ENCODE measurements at regions not wholly inside any gene's neighbourhood (a gene's known extent, or its start where the extent isn't known, plus 50 kb on each side); places are given as distances from the start of the nearest gene placed in this dataset.
"Not testable (repeated sequence)": the region's sequence is repeated elsewhere in the genome, so short reads cannot be mapped to it uniquely, and the experiment has no call there.

DNA sequence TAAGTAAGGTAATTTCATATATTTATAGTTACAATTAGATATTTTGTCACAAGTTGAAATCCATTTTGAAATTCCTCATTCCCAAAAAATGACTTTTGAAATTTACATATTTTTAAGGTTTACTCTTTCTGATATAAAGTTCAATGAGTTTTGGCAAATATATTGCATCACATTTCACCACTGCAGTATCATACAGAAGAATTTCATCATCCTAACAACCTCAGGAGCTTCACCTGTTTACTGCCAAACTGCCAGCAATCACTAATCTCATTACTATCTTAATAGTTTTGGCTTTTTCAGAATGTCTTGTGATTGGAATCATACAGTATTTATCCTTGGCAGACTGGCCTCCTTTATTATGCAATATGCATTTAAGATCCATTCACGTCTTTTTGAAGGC lies 1578.9 kb downstream of the REEP3 start:
- Histone ChIP-seq H3K4me3 (ENCODE audit: low read length in 2 of 2) (no peak overlapping the region), H3K27me3 (ENCODE audit: control insufficient read depth in 1 of 2, insufficient read depth in 2 of 2, low read length in 2 of 2) (no peaks in the 10 kb centered on the region), H3K9ac (ENCODE audit: low read length in 2 of 2) (no peak overlapping the region), H3K27ac (ENCODE audit: low read length) (no peak overlapping the region), H3K9me3 (ENCODE audit: control insufficient read depth in 2 of 2, low read length in 2 of 2) (no peaks in the 10 kb centered on the region), H3K4me1 (ENCODE audit: control insufficient read depth, insufficient read depth, low read length) (no peaks in the 10 kb centered on the region), H3K36me3 (ENCODE audit: control insufficient read depth in 2 of 2, insufficient read depth in 2 of 2, low read length in 2 of 2) (no peaks in the 10 kb centered on the region)

DNA sequence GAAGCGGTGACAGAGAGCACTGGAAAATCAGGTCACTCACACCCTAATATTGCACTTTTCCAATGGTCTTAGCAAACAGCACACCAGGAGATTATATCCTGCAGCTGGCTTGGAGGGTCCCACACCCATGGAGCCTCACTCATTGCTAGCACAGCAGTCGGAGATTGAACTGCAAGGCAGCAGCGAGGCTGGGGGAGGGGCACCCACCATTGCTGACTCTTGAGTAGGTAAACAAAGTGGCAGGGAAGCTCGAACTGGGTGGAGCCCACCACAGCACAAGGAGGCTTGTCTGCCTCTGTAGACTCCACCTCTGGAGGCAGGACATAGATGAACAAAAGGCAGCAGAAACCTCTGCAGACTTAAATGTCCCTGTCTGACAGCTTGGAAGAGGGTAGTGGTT lies 1579.7 kb downstream of the REEP3 start:
- not testable (repeated sequence) for H3K36me3 ChIP-seq (ENCODE audit: control insufficient read depth in 2 of 2, insufficient read depth in 2 of 2, low read length in 2 of 2); H3K27me3 ChIP-seq (ENCODE audit: control insufficient read depth in 1 of 2, insufficient read depth in 2 of 2, low read length in 2 of 2); H3K4me3 ChIP-seq (ENCODE audit: low read length in 2 of 2); H3K9ac ChIP-seq (ENCODE audit: low read length in 2 of 2); H3K4me1 ChIP-seq (ENCODE audit: control insufficient read depth, insufficient read depth, low read length); H3K9me3 ChIP-seq (ENCODE audit: control insufficient read depth in 2 of 2, low read length in 2 of 2); H3K27ac ChIP-seq (ENCODE audit: low read length)

DNA sequence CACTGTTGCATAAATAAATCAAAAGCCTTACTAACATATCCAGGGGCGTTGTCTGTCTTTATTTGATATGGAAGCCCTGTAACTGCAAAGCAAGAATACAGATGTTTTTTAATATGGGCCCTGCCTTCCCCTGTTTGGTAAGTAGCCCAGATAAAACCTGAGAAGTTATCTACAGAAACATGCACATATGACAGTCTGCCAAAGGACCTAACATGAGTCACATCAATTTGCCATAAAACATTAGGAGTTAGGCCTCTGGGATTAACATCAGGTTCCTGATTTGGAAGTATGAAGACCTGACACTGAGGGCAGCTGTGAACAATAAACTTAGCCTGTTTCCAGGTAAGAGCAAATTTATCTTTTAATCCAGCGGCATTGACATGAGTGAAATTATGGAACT lies 1588.8 kb downstream of the REEP3 start:
- Histone ChIP-seq H3K36me3 (ENCODE audit: control insufficient read depth in 2 of 2, insufficient read depth in 2 of 2, low read length in 2 of 2) (no peaks in the 10 kb centered on the region), H3K9ac (ENCODE audit: low read length in 2 of 2) (no peak overlapping the region), H3K9me3 (ENCODE audit: control insufficient read depth in 2 of 2, low read length in 2 of 2) (peaks cover 0 to 4% of the 10 kb centered on the region in 2 donors), H3K4me1 (ENCODE audit: control insufficient read depth, insufficient read depth, low read length) (no peaks in the 10 kb centered on the region), H3K27me3 (ENCODE audit: control insufficient read depth in 1 of 2, insufficient read depth in 2 of 2, low read length in 2 of 2) (no peaks in the 10 kb centered on the region), H3K27ac (ENCODE audit: low read length) (no peak overlapping the region), H3K4me3 (ENCODE audit: low read length in 2 of 2) (no peak overlapping the region)

DNA sequence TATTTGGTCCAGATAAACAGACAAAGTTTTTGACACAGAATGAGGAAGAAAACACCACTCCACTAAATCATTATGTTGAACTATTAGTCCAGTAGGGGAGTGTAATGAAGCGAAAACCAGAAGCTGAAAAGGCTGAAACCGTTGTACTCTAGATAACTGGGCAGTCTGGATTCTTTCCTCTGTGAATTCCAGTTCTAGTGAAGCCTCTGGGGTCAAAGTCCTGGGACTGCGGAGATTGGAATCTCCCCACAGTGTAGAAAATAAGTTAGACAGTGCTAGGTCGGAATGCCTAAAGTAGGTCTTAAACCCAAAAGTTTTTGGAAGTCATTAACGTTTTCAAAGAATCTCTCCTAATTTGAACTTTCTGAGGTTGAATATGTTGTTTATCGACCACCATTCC lies 1589.9 kb downstream of the REEP3 start:
- not testable (repeated sequence) for H3K4me3 ChIP-seq (ENCODE audit: low read length in 2 of 2); H3K36me3 ChIP-seq (ENCODE audit: control insufficient read depth in 2 of 2, insufficient read depth in 2 of 2, low read length in 2 of 2); H3K27ac ChIP-seq (ENCODE audit: low read length); H3K4me1 ChIP-seq (ENCODE audit: control insufficient read depth, insufficient read depth, low read length); H3K9ac ChIP-seq (ENCODE audit: low read length in 2 of 2); H3K9me3 ChIP-seq (ENCODE audit: control insufficient read depth in 2 of 2, low read length in 2 of 2); H3K27me3 ChIP-seq (ENCODE audit: control insufficient read depth in 1 of 2, insufficient read depth in 2 of 2, low read length in 2 of 2)

DNA sequence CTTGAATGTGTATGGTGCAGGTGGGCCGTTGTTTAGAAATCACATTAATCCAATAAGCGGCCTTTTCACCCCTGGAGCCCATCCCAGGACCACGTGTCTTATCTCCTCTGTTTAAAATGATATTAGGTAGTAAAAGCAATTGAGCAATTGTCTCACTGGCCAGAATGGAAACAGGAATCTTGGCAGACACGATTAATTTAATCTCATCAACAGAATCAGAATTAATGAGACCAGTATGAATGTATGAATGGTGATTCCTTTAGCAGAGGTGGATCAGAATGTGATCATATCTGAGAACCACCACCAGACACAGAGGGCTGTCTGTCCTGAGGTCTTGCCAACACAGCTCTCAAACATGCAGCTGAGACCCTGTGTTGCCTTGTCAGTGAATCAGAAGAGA lies 1591.4 kb downstream of the REEP3 start:
- no peaks in the 10 kb centered on the region for H3K36me3 ChIP-seq (ENCODE audit: control insufficient read depth in 2 of 2, insufficient read depth in 2 of 2, low read length in 2 of 2)
- H3K9ac ChIP-seq (ENCODE audit: low read length in 2 of 2): no peak overlapping the region
- no peak overlapping the region for H3K4me3 ChIP-seq (ENCODE audit: low read length in 2 of 2)
- peaks cover 0 to 4% of the 10 kb centered on the region in 2 donors for H3K9me3 ChIP-seq (ENCODE audit: control insufficient read depth in 2 of 2, low read length in 2 of 2)
- H3K27ac ChIP-seq (ENCODE audit: low read length): no peak overlapping the region
- H3K27me3 ChIP-seq (ENCODE audit: control insufficient read depth in 1 of 2, insufficient read depth in 2 of 2, low read length in 2 of 2): no peaks in the 10 kb centered on the region
- no peaks in the 10 kb centered on the region for H3K4me1 ChIP-seq (ENCODE audit: control insufficient read depth, insufficient read depth, low read length)

DNA sequence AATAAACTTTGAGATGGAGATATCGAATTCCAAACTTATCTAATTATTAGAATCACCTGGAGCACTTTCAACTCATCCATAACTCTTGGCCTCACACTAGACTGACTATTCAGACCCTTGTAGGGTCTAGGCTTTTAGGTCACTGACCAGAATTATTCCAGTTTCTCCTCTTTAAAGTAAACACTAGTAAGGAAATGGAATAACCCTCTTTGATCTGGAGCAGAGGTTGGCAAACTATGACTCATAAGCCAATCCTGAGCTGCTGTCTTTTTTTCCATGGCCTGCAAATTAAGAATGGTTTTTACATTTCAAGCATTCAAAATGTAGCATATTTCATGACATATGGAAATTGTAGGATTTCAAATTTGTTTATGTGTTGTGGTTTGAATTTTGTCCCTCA lies 1601.9 kb downstream of the REEP3 start:
- Histone ChIP-seq H3K27ac (ENCODE audit: low read length) (no peak overlapping the region), H3K4me1 (ENCODE audit: control insufficient read depth, insufficient read depth, low read length) (no peaks in the 10 kb centered on the region), H3K36me3 (ENCODE audit: control insufficient read depth in 2 of 2, insufficient read depth in 2 of 2, low read length in 2 of 2) (no peaks in the 10 kb centered on the region), H3K27me3 (ENCODE audit: control insufficient read depth in 1 of 2, insufficient read depth in 2 of 2, low read length in 2 of 2) (no peaks in the 10 kb centered on the region), H3K9me3 (ENCODE audit: control insufficient read depth in 2 of 2, low read length in 2 of 2) (no peaks in the 10 kb centered on the region), H3K9ac (ENCODE audit: low read length in 2 of 2) (no peak overlapping the region), H3K4me3 (ENCODE audit: low read length in 2 of 2) (no peak overlapping the region)

DNA sequence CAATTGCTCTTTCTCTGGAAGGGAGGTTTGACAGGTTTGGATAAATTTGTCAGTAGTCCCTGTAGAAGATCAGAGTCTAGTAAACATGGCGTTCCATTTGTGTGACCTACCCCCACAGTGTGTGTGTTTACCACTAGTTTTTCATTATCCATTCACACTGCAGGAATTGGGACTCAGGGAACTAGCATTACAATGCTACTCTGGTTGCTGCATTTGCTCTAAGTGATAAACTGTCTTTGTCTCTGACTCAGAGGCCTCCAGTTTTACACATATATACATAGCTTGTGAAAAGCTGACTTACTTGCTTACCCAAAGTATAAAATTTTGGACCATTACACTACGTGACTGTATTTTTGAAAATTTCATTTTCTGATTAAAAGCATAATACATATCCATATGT lies 1604.0 kb downstream of the REEP3 start:
- no peaks in the 10 kb centered on the region for H3K9me3 ChIP-seq (ENCODE audit: control insufficient read depth in 2 of 2, low read length in 2 of 2)
- H3K27ac ChIP-seq (ENCODE audit: low read length): no peak overlapping the region
- H3K27me3 ChIP-seq (ENCODE audit: control insufficient read depth in 1 of 2, insufficient read depth in 2 of 2, low read length in 2 of 2): no peaks in the 10 kb centered on the region
- no peaks in the 10 kb centered on the region for H3K36me3 ChIP-seq (ENCODE audit: control insufficient read depth in 2 of 2, insufficient read depth in 2 of 2, low read length in 2 of 2)
- no peak overlapping the region for H3K9ac ChIP-seq (ENCODE audit: low read length in 2 of 2)
- no peaks in the 10 kb centered on the region for H3K4me1 ChIP-seq (ENCODE audit: control insufficient read depth, insufficient read depth, low read length)
- H3K4me3 ChIP-seq (ENCODE audit: low read length in 2 of 2): no peak overlapping the region

DNA sequence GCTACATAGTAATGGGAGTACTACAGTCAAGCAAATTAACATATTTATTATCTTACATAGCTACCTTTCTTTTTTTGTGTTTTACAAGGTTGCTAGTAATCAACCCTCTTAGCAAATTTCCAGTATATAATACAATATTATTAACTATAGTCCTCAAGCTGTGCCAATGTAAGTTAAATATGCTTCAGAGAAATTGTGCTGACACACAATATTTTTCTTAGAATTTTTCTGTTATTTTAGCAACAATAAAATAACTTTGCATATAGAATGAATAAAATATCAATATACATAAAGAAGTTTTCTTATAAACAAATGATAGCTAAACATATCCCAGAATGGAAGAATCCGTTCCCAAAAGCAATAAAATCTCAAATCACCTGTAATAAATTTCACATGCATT lies 1605.1 kb downstream of the REEP3 start:
- no peak overlapping the region for H3K9ac ChIP-seq (ENCODE audit: low read length in 2 of 2)
- no peak overlapping the region for H3K4me3 ChIP-seq (ENCODE audit: low read length in 2 of 2)
- no peaks in the 10 kb centered on the region for H3K4me1 ChIP-seq (ENCODE audit: control insufficient read depth, insufficient read depth, low read length)
- H3K9me3 ChIP-seq (ENCODE audit: control insufficient read depth in 2 of 2, low read length in 2 of 2): no peaks in the 10 kb centered on the region
- H3K27ac ChIP-seq (ENCODE audit: low read length): no peak overlapping the region
- H3K27me3 ChIP-seq (ENCODE audit: control insufficient read depth in 1 of 2, insufficient read depth in 2 of 2, low read length in 2 of 2): no peaks in the 10 kb centered on the region
- no peaks in the 10 kb centered on the region for H3K36me3 ChIP-seq (ENCODE audit: control insufficient read depth in 2 of 2, insufficient read depth in 2 of 2, low read length in 2 of 2)

DNA sequence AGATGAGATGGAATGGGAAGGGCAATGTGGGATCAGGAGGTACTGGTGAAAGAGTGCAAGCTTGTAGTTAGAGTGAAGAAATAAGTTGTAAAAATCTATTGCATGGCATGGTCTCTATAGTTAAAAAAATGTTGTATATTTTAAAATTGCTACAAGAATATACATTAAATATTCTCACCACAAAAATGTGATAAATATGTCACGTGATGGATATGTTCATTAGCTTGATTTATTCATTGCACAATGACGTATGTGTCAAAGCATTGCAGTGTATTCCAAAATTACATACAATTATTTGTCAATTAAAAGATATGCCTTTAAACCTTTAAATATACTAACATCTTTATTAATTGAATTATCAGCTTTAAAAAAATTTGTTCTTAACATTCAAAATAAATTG lies 1607.1 kb downstream of the REEP3 start:
- no peaks in the 10 kb centered on the region for H3K27me3 ChIP-seq (ENCODE audit: control insufficient read depth in 1 of 2, insufficient read depth in 2 of 2, low read length in 2 of 2)
- no peaks in the 10 kb centered on the region for H3K4me1 ChIP-seq (ENCODE audit: control insufficient read depth, insufficient read depth, low read length)
- H3K9ac ChIP-seq (ENCODE audit: low read length in 2 of 2): no peak overlapping the region
- no peak overlapping the region for H3K4me3 ChIP-seq (ENCODE audit: low read length in 2 of 2)
- H3K9me3 ChIP-seq (ENCODE audit: control insufficient read depth in 2 of 2, low read length in 2 of 2): no peaks in the 10 kb centered on the region
- H3K27ac ChIP-seq (ENCODE audit: low read length): no peak overlapping the region
- H3K36me3 ChIP-seq (ENCODE audit: control insufficient read depth in 2 of 2, insufficient read depth in 2 of 2, low read length in 2 of 2): no peaks in the 10 kb centered on the region

DNA sequence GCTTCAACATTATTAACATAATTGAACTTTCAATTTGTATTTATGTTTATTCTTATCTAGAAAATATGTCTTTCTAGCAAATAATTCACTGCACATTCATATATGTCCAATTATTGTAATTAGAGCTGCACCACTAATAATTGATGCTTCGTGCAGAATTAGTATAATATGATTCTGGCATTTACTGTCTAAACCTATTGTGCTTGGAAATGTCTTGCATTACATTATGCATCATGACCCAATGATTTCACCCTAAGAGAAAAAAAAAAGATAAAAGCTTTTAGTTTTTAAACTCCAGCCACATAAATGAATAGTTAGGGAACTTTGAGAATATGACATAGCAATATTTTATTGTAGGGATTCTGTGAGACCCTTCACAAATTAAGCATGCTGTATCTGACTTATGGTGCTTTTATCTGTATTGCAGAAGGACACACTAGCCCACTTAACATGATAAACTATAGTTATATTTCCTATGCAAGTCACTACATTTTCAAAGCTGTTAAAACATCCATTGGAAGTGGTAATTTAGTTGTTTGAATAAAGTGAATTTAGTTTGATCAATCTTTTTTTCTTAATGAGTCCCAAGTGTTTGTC lies 1609.1 kb downstream of the REEP3 start:
- Histone ChIP-seq H3K4me1 (ENCODE audit: control insufficient read depth, insufficient read depth, low read length) (no peaks in the 10 kb centered on the region), H3K9me3 (ENCODE audit: control insufficient read depth in 2 of 2, low read length in 2 of 2) (no peaks in the 10 kb centered on the region), H3K27me3 (ENCODE audit: control insufficient read depth in 1 of 2, insufficient read depth in 2 of 2, low read length in 2 of 2) (no peaks in the 10 kb centered on the region), H3K36me3 (ENCODE audit: control insufficient read depth in 2 of 2, insufficient read depth in 2 of 2, low read length in 2 of 2) (no peaks in the 10 kb centered on the region), H3K4me3 (ENCODE audit: low read length in 2 of 2) (no peak overlapping the region), H3K27ac (ENCODE audit: low read length) (no peak overlapping the region), H3K9ac (ENCODE audit: low read length in 2 of 2) (no peak overlapping the region)

DNA sequence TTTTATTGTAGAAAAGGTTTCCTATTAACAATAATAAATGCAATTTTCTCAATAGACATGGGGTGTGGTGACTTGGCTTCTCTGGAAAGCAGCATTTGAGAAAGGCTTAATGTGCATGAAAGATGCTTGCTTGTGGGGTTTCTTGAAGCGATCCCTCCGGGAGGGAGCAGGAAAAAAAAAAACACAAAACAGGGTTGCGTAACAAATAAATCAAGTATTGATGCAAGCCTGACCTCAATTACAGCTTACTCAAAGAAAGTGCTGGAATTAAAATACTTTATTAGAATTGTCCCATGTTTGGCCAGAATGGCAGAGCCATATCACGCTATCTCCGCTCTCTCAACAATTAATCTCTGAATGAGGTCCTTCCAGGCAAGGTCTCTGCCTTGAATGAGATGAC lies 1612.5 kb downstream of the REEP3 start:
- no peak overlapping the region for H3K27ac ChIP-seq (ENCODE audit: low read length)
- no peaks in the 10 kb centered on the region for H3K4me1 ChIP-seq (ENCODE audit: control insufficient read depth, insufficient read depth, low read length)
- no peak overlapping the region for H3K4me3 ChIP-seq (ENCODE audit: low read length in 2 of 2)
- H3K9ac ChIP-seq (ENCODE audit: low read length in 2 of 2): no peak overlapping the region
- H3K9me3 ChIP-seq (ENCODE audit: control insufficient read depth in 2 of 2, low read length in 2 of 2): no peaks in the 10 kb centered on the region
- H3K36me3 ChIP-seq (ENCODE audit: control insufficient read depth in 2 of 2, insufficient read depth in 2 of 2, low read length in 2 of 2): no peaks in the 10 kb centered on the region
- H3K27me3 ChIP-seq (ENCODE audit: control insufficient read depth in 1 of 2, insufficient read depth in 2 of 2, low read length in 2 of 2): no peaks in the 10 kb centered on the region

All from stomach smooth muscle (tissue), 2 donors.